ENCODE measurements at regions not wholly inside any gene's neighbourhood (a gene's known extent, or its start where the extent isn't known, plus 50 kb on each side); places are given as distances from the start of the nearest gene placed in this dataset.

DNA sequence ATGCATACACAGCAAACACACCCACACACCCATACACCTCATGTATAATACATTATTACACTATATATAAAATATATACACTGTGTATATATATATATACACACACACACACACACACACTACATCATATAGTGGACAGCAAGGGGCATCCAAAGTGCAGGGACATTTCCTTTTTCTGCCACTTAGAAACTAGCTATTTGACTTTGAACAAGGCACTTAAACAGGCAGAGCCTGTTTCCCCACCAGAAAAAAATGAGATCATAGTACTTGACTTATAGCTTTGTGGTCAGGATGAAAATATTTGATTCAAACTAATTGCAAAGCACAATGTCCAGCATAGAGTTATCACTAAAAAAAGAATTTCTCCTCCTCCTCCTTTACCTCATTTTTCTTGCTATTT lies 254.3 kb upstream of the NPVF start:
- TF ChIP-seq CTCF (IDR thresholded peaks at IDR 0.05): no peak
- no peak for TF ChIP-seq POLR2A (IDR thresholded peaks at IDR 0.05)
